A673 (cell line): ENCODE measurements at regions not wholly inside any gene's neighbourhood (a gene's known extent, or its start where the extent isn't known, plus 50 kb on each side); places are given as distances from the start of the nearest gene placed in this dataset.

ENCODE experiments used
- BruUV-seq: library from RNA; stranded (reverse); fragments of 400-500 nt; replicated peaks from 2 replicates; lab custom pipeline; 2021; lab: Mats Ljungman, UMichigan
- CTCF ChIA-PET: fragments of 300-600 bp; sonication (Branson Sonifier 250); formaldehyde crosslinking; loops from one replicate; lab custom pipeline; 2022; ENCODE audit warnings: antibody characterized with exemption; lab: Charles Lee
- POLR2A ChIA-PET: fragments of 300-600 bp; sonication (Branson Sonifier 250); formaldehyde crosslinking; loops from one replicate; lab custom pipeline; 2022; ENCODE audit warnings: antibody characterized with exemption; ENCODE audit not compliant: low non-redundant PET; lab: Charles Lee
- DNase-seq: peaks from one replicate; pipeline ENCODE4 v3.0.0-alpha.2; 2015; ENCODE audit warnings: low spot score
- H3K27ac ChIP-seq: fragments of 200-600 bp; sonication (generic); 2 replicates; pipeline ENCODE4 v1.5.1; 2016; ENCODE audit warnings: mixed run types, low read depth, mild to moderate bottlenecking, mixed read lengths, antibody characterized with exemption, low read length; ENCODE audit not compliant: poor library complexity, severe bottlenecking
- H3K27me3 ChIP-seq: fragments of 200-600 bp; sonication (generic); replicated peaks from 2 replicates; pipeline ENCODE4 v1.6.1; 2017; ENCODE audit warnings: mixed run types, low read depth, mild to moderate bottlenecking, mixed read lengths, antibody characterized with exemption, low read length; ENCODE audit not compliant: insufficient read depth, poor library complexity
- H3K36me3 ChIP-seq: fragments of 200-600 bp; sonication (generic); 2 replicates; pipeline ENCODE4 v1.6.1; 2016; ENCODE audit warnings: mixed run types, mild to moderate bottlenecking, mixed read lengths, antibody characterized with exemption, low read length; ENCODE audit not compliant: insufficient read depth, poor library complexity, severe bottlenecking
- H3K4me1 ChIP-seq: fragments of 200-600 bp; sonication (generic); 2 replicates; pipeline ENCODE4 v1.6.1; 2017; ENCODE audit warnings: mixed run types, mild to moderate bottlenecking, mixed read lengths, antibody characterized with exemption, low read length; ENCODE audit not compliant: insufficient read depth, poor library complexity, severe bottlenecking
- H3K4me3 ChIP-seq: fragments of 200-600 bp; sonication (generic); 2 replicates; pipeline ENCODE4 v1.5.1; 2016; ENCODE audit warnings: low read depth, mixed run types, mild to moderate bottlenecking, mixed read lengths, low read length; ENCODE audit not compliant: poor library complexity, severe bottlenecking
- H3K9me3 ChIP-seq: fragments of 200-600 bp; sonication (generic); 2 replicates; pipeline ENCODE4 v1.6.1; 2016; ENCODE audit warnings: mixed run types, low read depth, mild to moderate bottlenecking, mixed read lengths, antibody characterized with exemption, low read length; ENCODE audit not compliant: poor library complexity, severe bottlenecking
- CTCF ChIP-seq: fragments of 300-800, 200-600 bp; sonication (generic); conservative IDR thresholded peaks from 2 replicates; pipeline ENCODE4 v1.5.1; 2017; ENCODE audit warnings: low read depth, mild to moderate bottlenecking, antibody characterized with exemption, low read length, moderate library complexity, mixed read lengths
- EZH2 ChIP-seq: fragments of 200-600 bp; sonication (generic); IDR thresholded peaks from 2 replicates; pipeline ENCODE4 v1.6.1; 2017; ENCODE audit warnings: borderline replicate concordance, low read depth, mild to moderate bottlenecking, mixed read lengths, antibody characterized with exemption, low read length; ENCODE audit not compliant: poor library complexity, severe bottlenecking
- intact Hi-C: fragments of 100-400 bp; cut with micrococcal nuclease; formaldehyde crosslinking; loops from one replicate; pipeline ENCODE4 v1.10.0; 2022; ENCODE audit not compliant: unreplicated experiment

GRCh38 chr15:23912191-23912590 lies 225.1 kb upstream of the NDN start:
- H3K27ac ChIP-seq, result no peak overlapping the region
- intact Hi-C loops, result no loop called here
- no peak for DNase-seq
- H3K9me3 ChIP-seq, result peaks cover 36% of the 10 kb centered on the region
- POLR2A ChIA-PET, result no interaction called here
- H3K4me1 ChIP-seq, result no peaks in the 10 kb centered on the region
- no peak overlapping the region for H3K4me3 ChIP-seq
- no peaks in the 10 kb centered on the region for H3K36me3 ChIP-seq
- CTCF ChIA-PET, result no interaction called here
- no peak for TF ChIP-seq EZH2
- TF ChIP-seq CTCF, result no peak
- BruUV-seq, result no TSS peak
- H3K27me3 ChIP-seq, result no peaks in the 10 kb centered on the region

GRCh38 chr15:23913081-23913480 lies 226.0 kb upstream of the NDN start:
- intact Hi-C loops, result no loop called here
- ChIA-PET POLR2A (no interaction called here), CTCF (no interaction called here)
- Histone ChIP-seq H3K27ac (no peak overlapping the region), H3K36me3 (no peaks in the 10 kb centered on the region), H3K4me1 (no peaks in the 10 kb centered on the region), H3K9me3 (peaks cover 33% of the 10 kb centered on the region), H3K4me3 (no peak overlapping the region), H3K27me3 (no peaks in the 10 kb centered on the region)
- TF ChIP-seq CTCF (no peak), EZH2 (no peak)
- no TSS peak for BruUV-seq
- no peak for DNase-seq

GRCh38 chr15:23913635-23914034 lies 226.5 kb upstream of the NDN start:
- intact Hi-C loops, result no loop called here
- BruUV-seq, result no TSS peak
- H3K9me3 ChIP-seq, result peaks cover 36% of the 10 kb centered on the region
- H3K36me3 ChIP-seq, result no peaks in the 10 kb centered on the region
- H3K27ac ChIP-seq, result no peak overlapping the region
- no peak for TF ChIP-seq CTCF
- no peak for TF ChIP-seq EZH2
- H3K27me3 ChIP-seq, result no peaks in the 10 kb centered on the region
- no peaks in the 10 kb centered on the region for H3K4me1 ChIP-seq
- no peak overlapping the region for H3K4me3 ChIP-seq
- ChIA-PET CTCF (no interaction called here), POLR2A (no interaction called here)
- no peak for DNase-seq
